ENCODE measurements at regions not wholly inside any gene's neighbourhood (a gene's known extent, or its start where the extent isn't known, plus 50 kb on each side); places are given as distances from the start of the nearest gene placed in this dataset.
"Not testable (repeated sequence)": the region's sequence is repeated elsewhere in the genome, so short reads cannot be mapped to it uniquely, and the experiment has no call there.

GRCh38 chr12:73984552-73984951 is 553.1 kb upstream of the ATXN7L3B start:
- H3K4me3 ChIP-seq = no peak overlapping the region
- H3K27ac ChIP-seq = no peak overlapping the region
- TF ChIP-seq POLR2A (IDR thresholded peaks at IDR 0.05) (no peak), POLR2AphosphoS5 (IDR thresholded peaks at IDR 0.05) (no peak), CTCF (IDR thresholded peaks at IDR 0.05 in 8 of 11, conservative IDR thresholded peaks at IDR 0.05 in 3 of 11) (no peak)
- no peaks in the 10 kb centered on the region for H3K36me3 ChIP-seq
- 90 to 98% (median 92%) methylated on average over 1 of the region's 1 CpG for WGBS, 5 donors
- no peaks in the 10 kb centered on the region for H3K27me3 ChIP-seq (replicated peaks in 1 of 7)
- peaks cover 0 to 3% (median 0%) of the 10 kb centered on the region in 8 donors for H3K9me3 ChIP-seq
- H3K4me1 ChIP-seq = no peaks in the 10 kb centered on the region
- intact Hi-C loops (cut with DNase I; ENCODE audit: low total_unique reads) = no loop called here
- no peak for DNase-seq

DNA sequence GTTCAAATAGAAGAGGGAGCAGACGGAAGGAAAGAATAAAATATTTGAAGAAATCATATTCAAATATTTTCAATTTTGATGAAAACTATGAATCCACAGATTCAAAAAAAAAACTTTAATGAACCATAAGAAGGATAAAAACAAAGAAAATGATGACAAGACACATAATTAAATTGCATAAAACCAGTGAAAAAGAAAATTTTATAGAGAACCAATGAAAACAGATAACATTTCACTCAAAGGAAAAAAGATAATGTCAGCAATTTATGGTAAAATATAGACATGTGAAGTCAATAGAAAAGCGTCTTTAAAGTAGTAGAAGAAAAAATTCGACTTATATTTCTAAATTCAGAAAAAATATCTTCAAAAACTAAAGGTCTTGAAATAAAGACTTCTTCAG is 546.5 kb upstream of the ATXN7L3B start:
- no peaks in the 10 kb centered on the region for H3K9me3 ChIP-seq
- no peaks in the 10 kb centered on the region for H3K36me3 ChIP-seq
- DNase-seq = no peak
- 62 to 74% (median 66%) methylated on average over 3 of the region's 3 CpGs for WGBS, 5 donors
- H3K4me1 ChIP-seq = no peaks in the 10 kb centered on the region
- H3K27me3 ChIP-seq (replicated peaks in 1 of 7) = no peaks in the 10 kb centered on the region
- intact Hi-C loops (cut with DNase I; ENCODE audit: low total_unique reads) = no loop called here
- TF ChIP-seq POLR2A (IDR thresholded peaks at IDR 0.05) = no peak
- no peak for TF ChIP-seq POLR2AphosphoS5 (IDR thresholded peaks at IDR 0.05)
- no peak for TF ChIP-seq CTCF (IDR thresholded peaks at IDR 0.05 in 8 of 11, conservative IDR thresholded peaks at IDR 0.05 in 3 of 11)
- H3K4me3 ChIP-seq = no peak overlapping the region
- no peak overlapping the region for H3K27ac ChIP-seq

GRCh38 chr12:73998894-73999293 is 538.7 kb upstream of the ATXN7L3B start:
- H3K27me3 ChIP-seq (replicated peaks in 1 of 7) = no peaks in the 10 kb centered on the region
- no peaks in the 10 kb centered on the region for H3K4me1 ChIP-seq
- TF ChIP-seq POLR2AphosphoS5 (IDR thresholded peaks at IDR 0.05) = no peak
- no peak for TF ChIP-seq POLR2A (IDR thresholded peaks at IDR 0.05)
- TF ChIP-seq CTCF (IDR thresholded peaks at IDR 0.05 in 8 of 11, conservative IDR thresholded peaks at IDR 0.05 in 3 of 11) = no peak
- no peaks in the 10 kb centered on the region for H3K9me3 ChIP-seq
- 57 to 74% (median 67%) methylated on average over 1 of the region's 1 CpG for WGBS, 5 donors
- no peaks in the 10 kb centered on the region for H3K36me3 ChIP-seq
- no peak for DNase-seq
- H3K4me3 ChIP-seq = no peak overlapping the region
- intact Hi-C loops (cut with DNase I; ENCODE audit: low total_unique reads) = no loop called here
- H3K27ac ChIP-seq = no peak overlapping the region

DNA sequence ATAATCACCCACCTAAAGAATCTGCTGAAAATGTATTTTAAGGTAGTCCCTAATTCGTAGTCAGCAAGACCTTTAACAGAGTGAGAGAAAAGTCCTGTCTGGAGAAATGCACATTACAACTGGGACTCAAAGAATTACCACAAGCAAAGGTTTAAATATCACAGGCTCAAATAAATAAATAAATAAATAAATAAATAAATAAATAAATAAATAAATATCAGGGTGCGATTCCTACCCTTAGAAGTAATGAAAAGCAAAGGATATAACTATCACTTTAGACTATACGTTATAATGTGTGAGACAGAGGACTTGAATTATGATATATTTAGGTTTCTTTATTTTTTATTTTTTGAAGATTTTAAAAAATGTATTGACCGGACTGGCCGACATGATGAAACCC is 522.5 kb upstream of the ATXN7L3B start:
- H3K4me1 ChIP-seq = no peaks in the 10 kb centered on the region
- H3K9me3 ChIP-seq = no peaks in the 10 kb centered on the region
- H3K27ac ChIP-seq = no peak overlapping the region
- intact Hi-C loops (cut with DNase I; ENCODE audit: low total_unique reads) = no loop called here
- no peak overlapping the region for H3K4me3 ChIP-seq
- H3K27me3 ChIP-seq (replicated peaks in 1 of 7) = no peaks in the 10 kb centered on the region
- no peak for DNase-seq
- no peaks in the 10 kb centered on the region for H3K36me3 ChIP-seq
- 88 to 95% (median 93%) methylated on average over 5 of the region's 5 CpGs for WGBS, 5 donors
- no peak for TF ChIP-seq POLR2AphosphoS5 (IDR thresholded peaks at IDR 0.05)
- TF ChIP-seq CTCF (IDR thresholded peaks at IDR 0.05 in 8 of 11, conservative IDR thresholded peaks at IDR 0.05 in 3 of 11) = no peak
- TF ChIP-seq POLR2A (IDR thresholded peaks at IDR 0.05) = no peak

- H3K9me3 ChIP-seq; intact Hi-C loops (cut with DNase I; ENCODE audit: low total_unique reads); H3K4me3 ChIP-seq; DNase-seq; H3K4me1 ChIP-seq; H3K27ac ChIP-seq; H3K36me3 ChIP-seq; H3K27me3 ChIP-seq (replicated peaks in 1 of 7): not testable (repeated sequence)
- 83 to 98% (median 89%) methylated on average over 5 of the region's 5 CpGs for WGBS, 5 donors
Measured at GRCh38 chr12:74016324-74016723, 521.3 kb upstream of the ATXN7L3B start.

Data from spleen (tissue), 11 donors.